WTC11 (cell line): ENCODE measurements at regions not wholly inside any gene's neighbourhood (a gene's known extent, or its start where the extent isn't known, plus 50 kb on each side); places are given as distances from the start of the nearest gene placed in this dataset.

Experiments
- CTCF ChIP-seq: fragments of 200-600 bp; IDR thresholded peaks from 2 replicates; pipeline ENCODE4 v1.8.0; 2022; ENCODE audit warnings: antibody characterized with exemption
- FOXK1 ChIP-seq: sonication (generic); formaldehyde crosslinking; IDR thresholded peaks from 2 replicates; pipeline ENCODE4 v1.8.0; 2022; ENCODE audit warnings: mild to moderate bottlenecking, moderate library complexity, missing genetic modification reagents
- TEAD1 ChIP-seq: sonication (generic); formaldehyde crosslinking; IDR thresholded peaks from 2 replicates; pipeline ENCODE4 v1.8.0; 2022; ENCODE audit warnings: mild to moderate bottlenecking, missing genetic modification reagents
- ZNF416 ChIP-seq: fragments of 250-450 bp; sonication (Bioruptor Pico); IDR thresholded peaks from 2 replicates; pipeline ENCODE4 v1.9.0; 2021; ENCODE audit warnings: mild to moderate bottlenecking, inconsistent platforms
- TF ChIP-seq, protein P1 (sequence below): sonication (generic); formaldehyde crosslinking; IDR thresholded peaks from 2 replicates; pipeline ENCODE4 v1.8.1; 2023; ENCODE audit warnings: mild to moderate bottlenecking, missing genetic modification reagents, moderate library complexity

DNA sequence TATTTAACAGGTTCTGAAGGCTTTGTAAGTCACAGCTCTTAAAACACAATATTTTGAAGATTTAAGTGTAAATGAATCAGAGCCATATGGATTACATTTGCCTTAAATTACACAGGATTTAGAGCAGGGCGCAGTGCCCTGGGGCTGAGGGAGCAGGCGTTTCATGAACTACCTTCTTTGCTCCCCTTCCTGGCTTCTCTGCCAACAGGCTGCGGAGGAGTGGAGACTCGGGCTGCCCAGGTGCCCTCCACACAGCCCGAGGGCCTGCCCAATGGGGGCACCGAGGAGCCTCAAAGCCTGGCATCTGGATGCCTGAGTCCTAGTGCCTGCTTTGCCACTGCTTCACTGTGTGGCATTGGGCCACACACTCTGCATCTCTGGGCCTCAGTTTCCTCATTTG lies 90.6 kb upstream of the HAND1 start:
- TF ChIP-seq FOXK1 (CRISPR knock-in tag): no peak
- TF ChIP-seq, protein P1, sequence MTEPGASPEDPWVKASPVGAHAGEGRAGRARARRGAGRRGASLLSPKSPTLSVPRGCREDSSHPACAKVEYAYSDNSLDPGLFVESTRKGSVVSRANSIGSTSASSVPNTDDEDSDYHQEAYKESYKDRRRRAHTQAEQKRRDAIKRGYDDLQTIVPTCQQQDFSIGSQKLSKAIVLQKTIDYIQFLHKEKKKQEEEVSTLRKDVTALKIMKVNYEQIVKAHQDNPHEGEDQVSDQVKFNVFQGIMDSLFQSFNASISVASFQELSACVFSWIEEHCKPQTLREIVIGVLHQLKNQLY (CRISPR knock-in tag): no peak
- no peak for TF ChIP-seq ZNF416 (CRISPR knock-in tag)
- no peak for TF ChIP-seq CTCF
- no peak for TF ChIP-seq TEAD1 (CRISPR knock-in tag)
